Amniotic stem cell (primary cell): ENCODE measurements at regions not wholly inside any gene's neighbourhood (a gene's known extent, or its start where the extent isn't known, plus 50 kb on each side); places are given as distances from the start of the nearest gene placed in this dataset.

Experiments used
- DNase-seq: peaks from one replicate; lab custom pipeline; 2025; lab: John Stamatoyannopoulos, UW

- DNase-seq = no peak
These were observed 96.3 kb upstream of the PDC start for GRCh38 chr1:186557147-186557777.

GRCh38 chr1:186550832-186551231 is 89.9 kb upstream of the PDC start:
- DNase-seq = no peak

- no peak for DNase-seq
These were observed 80.1 kb upstream of the PDC start for GRCh38 chr1:186541003-186541402.

- no peak for DNase-seq
These were observed 79.6 kb upstream of the PDC start for GRCh38 chr1:186540521-186540920.

- DNase-seq = no peak
These were observed 75.5 kb upstream of the PDC start for GRCh38 chr1:186536273-186536890.

GRCh38 chr1:186535388-186536133 is 74.6 kb upstream of the PDC start:
- DNase-seq = peak; percentile 89

GRCh38 chr1:186534401-186534800 is 73.5 kb upstream of the PDC start:
- no peak for DNase-seq

- no peak for DNase-seq
These were observed 71.6 kb upstream of the PDC start for GRCh38 chr1:186532466-186532865.

- DNase-seq = no peak
These were observed 70.7 kb upstream of the PDC start for GRCh38 chr1:186531561-186532165.

- DNase-seq = no peak
These were observed 69.2 kb upstream of the PDC start for GRCh38 chr1:186530109-186530508.

- DNase-seq = no peak
These were observed 59.1 kb upstream of the PDC start for GRCh38 chr1:186519982-186520381.

- DNase-seq = no peak
These were observed 58.0 kb upstream of the PDC start for GRCh38 chr1:186518822-186519381.

- no peak for DNase-seq
These were observed 57.5 kb upstream of the PDC start for GRCh38 chr1:186518395-186518794.

- DNase-seq = no peak
These were observed 53.5 kb upstream of the PDC start for GRCh38 chr1:186514367-186514766.

- DNase-seq = no peak
These were observed 52.6 kb upstream of the PDC start for GRCh38 chr1:186513526-186513925.

- DNase-seq = no peak
These were observed 52.0 kb upstream of the PDC start for GRCh38 chr1:186512698-186513457.

- DNase-seq = no peak
These were observed 51.1 kb upstream of the PDC start for GRCh38 chr1:186511761-186512637.
